HG02885 (cell line): ENCODE measurements at regions not wholly inside any gene's neighbourhood (a gene's known extent, or its start where the extent isn't known, plus 50 kb on each side); places are given as distances from the start of the nearest gene placed in this dataset.

ENCODE experiments used
- ATAC-seq: cut with Tn5 transposase; IDR thresholded peaks from one replicate; pipeline ENCODE4 v1.9.1; 2021; ENCODE audit warnings: mild to moderate bottlenecking; ENCODE audit not compliant: unreplicated experiment, poor library complexity

GRCh38 chr10:35707642-35708425, 65.7 kb upstream of the FZD8 start:
- ATAC-seq, result no peak

GRCh38 chr10:35706959-35707358, 64.9 kb upstream of the FZD8 start:
- no peak for ATAC-seq

- ATAC-seq, result no peak
Observed at GRCh38 chr10:35705671-35706070, 63.6 kb upstream of the FZD8 start.

- no peak for ATAC-seq
Observed at GRCh38 chr10:35705051-35705450, 63.0 kb upstream of the FZD8 start.

- no peak for ATAC-seq
Observed at GRCh38 chr10:35704401-35704800, 62.3 kb upstream of the FZD8 start.

GRCh38 chr10:35700487-35700882, 58.4 kb upstream of the FZD8 start:
- no peak for ATAC-seq

GRCh38 chr10:35699848-35700486, 57.9 kb upstream of the FZD8 start:
- no peak for ATAC-seq

GRCh38 chr10:35696392-35697287, 54.5 kb upstream of the FZD8 start:
- no peak for ATAC-seq

- ATAC-seq, result no peak
Observed at GRCh38 chr10:35693800-35694199, 51.7 kb upstream of the FZD8 start.
